ENCODE measurements at regions not wholly inside any gene's neighbourhood (a gene's known extent, or its start where the extent isn't known, plus 50 kb on each side); places are given as distances from the start of the nearest gene placed in this dataset.
A peak's percentile ranks its signal among the peaks of the same experiment; 100 is the strongest.

DNA sequence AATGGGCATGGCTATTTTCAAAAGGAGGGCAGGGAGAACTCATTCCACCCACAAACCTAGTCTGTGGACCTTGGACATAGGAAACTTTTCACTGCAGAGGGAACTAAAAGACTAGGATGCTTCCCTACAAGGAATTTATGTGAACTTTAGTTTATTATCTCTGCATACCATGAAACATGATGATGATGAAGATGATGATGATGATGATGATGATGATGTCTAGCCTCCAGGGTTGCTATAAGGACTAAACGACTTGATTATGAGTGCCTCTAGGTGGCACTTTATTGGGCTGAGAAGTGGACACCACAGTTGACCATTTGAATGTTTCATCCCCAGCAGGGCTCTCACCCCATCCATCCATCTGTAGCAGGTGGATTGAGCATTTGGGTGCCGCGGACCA lies 260.0 kb upstream of the TCF4 start:
- Histone ChIP-seq H3K4me3 (ENCODE audit: insufficient read depth, low read depth, low read length) (no peak overlapping the region), H3K9ac (ENCODE audit: low read length) (no peak overlapping the region), H3K4me2 (ENCODE audit: low read length) (no peak overlapping the region), H3K36me3 (ENCODE audit: insufficient read depth, low read length) (no peaks in the 10 kb centered on the region), H2AFZ (ENCODE audit: low read depth, low read length) (no peak overlapping the region), H3K27me3 (ENCODE audit: insufficient read depth, low read length) (no peaks in the 10 kb centered on the region), H3K27ac (ENCODE audit: low read depth, low read length) (no peak overlapping the region), H3K9me3 (ENCODE audit: insufficient read depth, low read depth, low read length) (no peaks in the 10 kb centered on the region), H3K4me1 (ENCODE audit: insufficient read depth, low read length) (no peaks in the 10 kb centered on the region), H4K20me1 (ENCODE audit: insufficient read depth, low read length) (no peaks in the 10 kb centered on the region), H3K79me2 (ENCODE audit: insufficient read depth, low read length) (no peaks in the 10 kb centered on the region)
- Mint-ChIP-seq H3K36me3 (ENCODE audit: low read depth, unreplicated experiment) (peaks cover 4% of the 10 kb centered on the region), H3K4me3 (ENCODE audit: unreplicated experiment) (no peak overlapping the region), H3K9me3 (ENCODE audit: unreplicated experiment) (no peaks in the 10 kb centered on the region), H3K27me3 (ENCODE audit: low read depth, unreplicated experiment) (no peaks in the 10 kb centered on the region), H3K27ac (ENCODE audit: unreplicated experiment) (no peak overlapping the region), H3K4me1 (ENCODE audit: low read depth, unreplicated experiment) (no peaks in the 10 kb centered on the region)
- DNase-seq (ENCODE audit: low read depth), result no peak
- FAIRE-seq, result no peak
- TF ChIP-seq, protein P1, sequence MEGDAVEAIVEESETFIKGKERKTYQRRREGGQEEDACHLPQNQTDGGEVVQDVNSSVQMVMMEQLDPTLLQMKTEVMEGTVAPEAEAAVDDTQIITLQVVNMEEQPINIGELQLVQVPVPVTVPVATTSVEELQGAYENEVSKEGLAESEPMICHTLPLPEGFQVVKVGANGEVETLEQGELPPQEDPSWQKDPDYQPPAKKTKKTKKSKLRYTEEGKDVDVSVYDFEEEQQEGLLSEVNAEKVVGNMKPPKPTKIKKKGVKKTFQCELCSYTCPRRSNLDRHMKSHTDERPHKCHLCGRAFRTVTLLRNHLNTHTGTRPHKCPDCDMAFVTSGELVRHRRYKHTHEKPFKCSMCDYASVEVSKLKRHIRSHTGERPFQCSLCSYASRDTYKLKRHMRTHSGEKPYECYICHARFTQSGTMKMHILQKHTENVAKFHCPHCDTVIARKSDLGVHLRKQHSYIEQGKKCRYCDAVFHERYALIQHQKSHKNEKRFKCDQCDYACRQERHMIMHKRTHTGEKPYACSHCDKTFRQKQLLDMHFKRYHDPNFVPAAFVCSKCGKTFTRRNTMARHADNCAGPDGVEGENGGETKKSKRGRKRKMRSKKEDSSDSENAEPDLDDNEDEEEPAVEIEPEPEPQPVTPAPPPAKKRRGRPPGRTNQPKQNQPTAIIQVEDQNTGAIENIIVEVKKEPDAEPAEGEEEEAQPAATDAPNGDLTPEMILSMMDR (IDR thresholded peaks at IDR 0.05; ENCODE audit: insufficient read depth, low read depth, low read length), result no peak
- TF ChIP-seq EZH2 (IDR thresholded peaks at IDR 0.05; ENCODE audit: insufficient read depth, low read length), result no peak

DNA sequence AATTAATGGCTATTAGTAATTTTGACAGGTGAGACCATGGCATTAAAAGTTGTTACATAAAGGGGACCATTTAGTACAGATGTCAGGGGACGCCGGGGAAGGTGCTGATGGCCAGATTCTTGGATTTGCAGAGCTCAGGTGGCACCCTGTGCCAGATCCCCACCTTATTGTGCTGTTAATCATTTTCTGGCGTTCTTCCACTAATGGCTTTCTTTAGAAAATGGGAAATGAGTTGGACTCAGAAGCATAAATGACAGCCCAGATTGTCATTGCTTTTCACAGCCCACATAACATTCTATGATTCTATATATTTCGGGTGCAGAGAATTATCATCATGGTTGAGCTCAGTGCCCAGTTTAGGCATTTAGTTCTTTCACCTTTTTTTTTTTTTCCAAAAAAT lies 257.2 kb upstream of the TCF4 start:
- H3K36me3 ChIP-seq (ENCODE audit: insufficient read depth, low read length), result no peaks in the 10 kb centered on the region
- no peak for DNase-seq (ENCODE audit: low read depth)
- H3K9me3 ChIP-seq (ENCODE audit: insufficient read depth, low read depth, low read length), result no peaks in the 10 kb centered on the region
- no peak for TF ChIP-seq EZH2 (IDR thresholded peaks at IDR 0.05; ENCODE audit: insufficient read depth, low read length)
- TF ChIP-seq, protein P1 (IDR thresholded peaks at IDR 0.05; ENCODE audit: insufficient read depth, low read depth, low read length), result no peak
- H3K9ac ChIP-seq (ENCODE audit: low read length), result no peak overlapping the region
- no peak overlapping the region for H3K27ac ChIP-seq (ENCODE audit: low read depth, low read length)
- H3K27me3 ChIP-seq (ENCODE audit: insufficient read depth, low read length), result no peaks in the 10 kb centered on the region
- H3K27me3 Mint-ChIP-seq (ENCODE audit: low read depth, unreplicated experiment), result no peaks in the 10 kb centered on the region
- H3K4me2 ChIP-seq (ENCODE audit: low read length), result no peak overlapping the region
- H3K9me3 Mint-ChIP-seq (ENCODE audit: unreplicated experiment), result peaks cover 10% of the 10 kb centered on the region
- H3K4me3 Mint-ChIP-seq (ENCODE audit: unreplicated experiment), result no peak overlapping the region
- no peaks in the 10 kb centered on the region for H3K4me1 ChIP-seq (ENCODE audit: insufficient read depth, low read length)
- H3K36me3 Mint-ChIP-seq (ENCODE audit: low read depth, unreplicated experiment), result peaks cover 4% of the 10 kb centered on the region
- H2AFZ ChIP-seq (ENCODE audit: low read depth, low read length), result no peak overlapping the region
- no peak overlapping the region for H3K4me3 ChIP-seq (ENCODE audit: insufficient read depth, low read depth, low read length)
- H3K27ac Mint-ChIP-seq (ENCODE audit: unreplicated experiment), result no peak overlapping the region
- H3K4me1 Mint-ChIP-seq (ENCODE audit: low read depth, unreplicated experiment), result no peaks in the 10 kb centered on the region
- H3K79me2 ChIP-seq (ENCODE audit: insufficient read depth, low read length), result no peaks in the 10 kb centered on the region
- H4K20me1 ChIP-seq (ENCODE audit: insufficient read depth, low read length), result no peaks in the 10 kb centered on the region
- FAIRE-seq, result no peak

DNA sequence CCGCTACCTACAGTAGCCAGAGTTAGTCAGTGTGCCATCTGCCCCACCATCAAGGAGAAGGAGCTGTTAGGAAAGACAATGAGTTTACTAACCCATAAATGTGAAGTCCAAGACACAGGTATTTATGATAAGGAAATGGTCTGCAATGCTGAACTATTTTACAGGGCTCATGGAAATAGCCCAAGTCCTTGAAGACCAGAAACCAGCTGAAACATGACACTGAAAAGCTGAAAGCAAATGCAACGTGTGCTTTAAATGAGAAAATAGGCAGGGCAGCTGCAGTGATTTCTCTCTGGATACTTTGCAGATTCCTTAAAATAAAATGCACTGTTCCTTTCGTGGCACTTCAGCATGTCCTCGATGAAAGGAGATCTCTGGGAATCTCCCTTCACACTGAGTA lies 256.4 kb upstream of the TCF4 start:
- H3K27me3 Mint-ChIP-seq (ENCODE audit: low read depth, unreplicated experiment), result no peaks in the 10 kb centered on the region
- Histone ChIP-seq H3K79me2 (ENCODE audit: insufficient read depth, low read length) (no peaks in the 10 kb centered on the region), H3K27ac (ENCODE audit: low read depth, low read length) (no peak overlapping the region), H3K4me3 (ENCODE audit: insufficient read depth, low read depth, low read length) (no peak overlapping the region), H3K4me2 (ENCODE audit: low read length) (no peak overlapping the region), H4K20me1 (ENCODE audit: insufficient read depth, low read length) (no peaks in the 10 kb centered on the region), H3K27me3 (ENCODE audit: insufficient read depth, low read length) (no peaks in the 10 kb centered on the region), H2AFZ (ENCODE audit: low read depth, low read length) (no peak overlapping the region), H3K36me3 (ENCODE audit: insufficient read depth, low read length) (no peaks in the 10 kb centered on the region), H3K9ac (ENCODE audit: low read length) (no peak overlapping the region), H3K4me1 (ENCODE audit: insufficient read depth, low read length) (peaks cover 6% of the 10 kb centered on the region), H3K9me3 (ENCODE audit: insufficient read depth, low read depth, low read length) (no peaks in the 10 kb centered on the region)
- FAIRE-seq, result no peak
- peaks cover 9% of the 10 kb centered on the region for H3K36me3 Mint-ChIP-seq (ENCODE audit: low read depth, unreplicated experiment)
- DNase-seq (ENCODE audit: low read depth), result peak; percentile 33
- H3K4me3 Mint-ChIP-seq (ENCODE audit: unreplicated experiment), result no peak overlapping the region
- peaks cover 16% of the 10 kb centered on the region for H3K9me3 Mint-ChIP-seq (ENCODE audit: unreplicated experiment)
- TF ChIP-seq, protein P1 (IDR thresholded peaks at IDR 0.05; ENCODE audit: insufficient read depth, low read depth, low read length), result no peak
- no peak overlapping the region for H3K27ac Mint-ChIP-seq (ENCODE audit: unreplicated experiment)
- peaks cover 5% of the 10 kb centered on the region for H3K4me1 Mint-ChIP-seq (ENCODE audit: low read depth, unreplicated experiment)
